Neural progenitor cell (in vitro differentiated cells): ENCODE measurements at regions not wholly inside any gene's neighbourhood (a gene's known extent, or its start where the extent isn't known, plus 50 kb on each side); places are given as distances from the start of the nearest gene placed in this dataset.

ENCODE experiments used
- DNase-seq: peaks from one replicate; pipeline ENCODE4 v3.0.0-alpha.2; 2016; ENCODE audit warnings: low spot score
- H2AFZ ChIP-seq: fragments of 200-600 bp; sonication (generic); replicated peaks from 2 replicates; pipeline ENCODE4 v1.6.1; 2016; ENCODE audit warnings: antibody characterized with exemption
- H3F3A ChIP-seq: fragments of 200-600 bp; sonication (generic); 2 replicates; pipeline ENCODE4 v1.6.1; 2016; ENCODE audit warnings: antibody characterized with exemption, low read depth
- H3K27ac ChIP-seq: fragments of 200-600 bp; sonication (generic); 2 replicates; pipeline ENCODE4 v1.5.1; 2016; ENCODE audit warnings: mild to moderate bottlenecking
- H3K27me3 ChIP-seq: fragments of 200-600 bp; sonication (generic); 2 replicates; pipeline ENCODE4 v1.6.1; 2016; ENCODE audit warnings: mild to moderate bottlenecking, moderate library complexity
- H3K36me3 ChIP-seq: fragments of 200-600 bp; sonication (generic); 2 replicates; pipeline ENCODE4 v1.5.1; 2016
- H3K4me1 ChIP-seq: fragments of 200-600 bp; sonication (generic); 2 replicates; pipeline ENCODE4 v1.6.1; 2016; ENCODE audit warnings: mixed run types
- H3K4me2 ChIP-seq: fragments of 200-600 bp; sonication (generic); 2 replicates; pipeline ENCODE4 v1.6.1; 2016
- H3K4me3 ChIP-seq: fragments of 200-600 bp; sonication (generic); 2 replicates; pipeline ENCODE4 v1.5.1; 2016
- H3K79me2 ChIP-seq: fragments of 200-600 bp; sonication (generic); 2 replicates; pipeline ENCODE4 v1.6.1; 2016; ENCODE audit warnings: low read depth
- H3K9ac ChIP-seq: fragments of 200-600 bp; sonication (generic); 2 replicates; pipeline ENCODE4 v1.6.1; 2016
- H3K9me3 ChIP-seq: fragments of 200-600 bp; sonication (generic); 2 replicates; pipeline ENCODE4 v1.5.1; 2016; ENCODE audit warnings: low read depth
- H4K20me1 ChIP-seq: fragments of 200-600 bp; sonication (generic); 2 replicates; pipeline ENCODE4 v1.6.1; 2016; ENCODE audit warnings: low read depth
- H3K27ac Mint-ChIP-seq: 3 replicates; pipeline ENCODE4 v1.8.0; 2021; ENCODE audit warnings: mixed read lengths
- H3K27me3 Mint-ChIP-seq: 2 replicates; pipeline ENCODE4 v1.8.0; 2022; ENCODE audit warnings: low read depth, mild to moderate bottlenecking, inconsistent platforms, moderate library complexity, mixed read lengths; ENCODE audit not compliant: insufficient read depth
- H3K36me3 Mint-ChIP-seq: 3 replicates; pipeline ENCODE4 v1.8.0; 2021; ENCODE audit warnings: mixed read lengths
- H3K4me1 Mint-ChIP-seq: 3 replicates; pipeline ENCODE4 v1.8.0; 2021; ENCODE audit warnings: mixed read lengths
- H3K4me3 Mint-ChIP-seq: 3 replicates; pipeline ENCODE4 v1.8.0; 2021; ENCODE audit warnings: mild to moderate bottlenecking, moderate library complexity, mixed read lengths
- H3K9me3 Mint-ChIP-seq: 3 replicates; pipeline ENCODE4 v1.8.0; 2020; ENCODE audit warnings: mixed read lengths
- CTCF ChIP-seq: fragments of 200-600 bp; sonication (generic); IDR thresholded peaks from 2 replicates; pipeline ENCODE4 v1.5.1; 2017; ENCODE audit warnings: antibody characterized with exemption, mild to moderate bottlenecking
- EZH2 ChIP-seq: fragments of 200-600 bp; sonication (generic); IDR thresholded peaks from 2 replicates; pipeline ENCODE4 v1.6.1; 2017; ENCODE audit warnings: antibody characterized with exemption, mild to moderate bottlenecking, moderate library complexity
- EZH2phosphoT487 ChIP-seq: fragments of 200-600 bp; sonication (generic); IDR thresholded peaks from 2 replicates; pipeline ENCODE4 v1.6.1; 2017; ENCODE audit warnings: antibody characterized with exemption

DNA sequence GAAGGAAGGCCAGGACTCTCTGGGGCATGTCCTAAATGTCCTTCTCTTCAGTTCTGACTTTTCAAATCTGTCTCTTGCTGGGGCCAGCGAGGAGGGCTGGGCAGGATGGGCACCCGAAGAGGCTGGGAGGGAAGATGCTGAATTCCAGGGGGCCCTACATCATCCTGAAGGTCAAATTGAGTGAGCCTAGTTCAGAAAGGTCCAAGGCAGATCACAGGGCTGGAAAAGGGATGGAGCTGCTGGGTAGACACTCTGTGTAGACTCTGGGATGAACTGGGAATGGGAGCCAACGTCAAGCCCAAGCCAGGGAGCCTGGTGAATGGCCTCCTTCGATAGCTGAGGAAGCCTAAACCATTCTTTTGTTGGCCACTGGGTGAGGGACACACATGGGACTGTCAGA, 133.1 kb downstream of the MYCN start:
- no peaks in the 10 kb centered on the region for H4K20me1 ChIP-seq
- no peak overlapping the region for H2AFZ ChIP-seq
- no peaks in the 10 kb centered on the region for H3K79me2 ChIP-seq
- H3K9me3 Mint-ChIP-seq, result peaks cover 3% of the 10 kb centered on the region
- peaks cover 15% of the 10 kb centered on the region for H3K27me3 Mint-ChIP-seq
- no peaks in the 10 kb centered on the region for H3K36me3 ChIP-seq
- H3K27me3 ChIP-seq, result no peaks in the 10 kb centered on the region
- peaks cover 35% of the 10 kb centered on the region for H3K4me1 Mint-ChIP-seq
- H3K27ac ChIP-seq, result no peak overlapping the region
- peak overlapping the region; percentile 64 for H3K27ac Mint-ChIP-seq
- peaks cover 25% of the 10 kb centered on the region for H3F3A ChIP-seq
- peaks cover 19% of the 10 kb centered on the region for H3K4me1 ChIP-seq
- H3K36me3 Mint-ChIP-seq, result peaks cover 2% of the 10 kb centered on the region
- no peak overlapping the region for H3K9ac ChIP-seq
- no peak overlapping the region for H3K4me3 Mint-ChIP-seq
- no peak for DNase-seq
- H3K4me2 ChIP-seq, result no peak overlapping the region
- no peak for TF ChIP-seq EZH2
- no peak for TF ChIP-seq CTCF
- TF ChIP-seq EZH2phosphoT487, result no peak
- H3K9me3 ChIP-seq, result no peaks in the 10 kb centered on the region
- H3K4me3 ChIP-seq, result no peak overlapping the region

- Histone ChIP-seq H3K36me3 (no peaks in the 10 kb centered on the region), H3K27me3 (no peaks in the 10 kb centered on the region), H3K4me2 (no peak overlapping the region), H3K79me2 (no peaks in the 10 kb centered on the region), H3K4me1 (peaks cover 19% of the 10 kb centered on the region), H3K9me3 (no peaks in the 10 kb centered on the region), H3K27ac (no peak overlapping the region), H3K9ac (no peak overlapping the region), H3F3A (peaks cover 25% of the 10 kb centered on the region), H3K4me3 (no peak overlapping the region), H2AFZ (no peak overlapping the region), H4K20me1 (no peaks in the 10 kb centered on the region)
- Mint-ChIP-seq H3K4me1 (peaks cover 39% of the 10 kb centered on the region), H3K9me3 (peaks cover 3% of the 10 kb centered on the region), H3K4me3 (no peak overlapping the region), H3K36me3 (peaks cover 2% of the 10 kb centered on the region), H3K27me3 (peaks cover 15% of the 10 kb centered on the region), H3K27ac (no peak overlapping the region)
- TF ChIP-seq EZH2phosphoT487 (no peak), CTCF (no peak), EZH2 (no peak)
- no peak for DNase-seq
Observed at GRCh38 chr2:16072638-16073290, 132.4 kb downstream of the MYCN start.

GRCh38 chr2:16071865-16072637, 131.7 kb downstream of the MYCN start:
- Mint-ChIP-seq H3K27me3 (peaks cover 15% of the 10 kb centered on the region), H3K4me3 (no peak overlapping the region), H3K27ac (no peak overlapping the region), H3K36me3 (peaks cover 2% of the 10 kb centered on the region), H3K4me1 (peaks cover 40% of the 10 kb centered on the region), H3K9me3 (peaks cover 3% of the 10 kb centered on the region)
- Histone ChIP-seq H3K79me2 (no peaks in the 10 kb centered on the region), H3K9me3 (no peaks in the 10 kb centered on the region), H3K4me1 (peaks cover 19% of the 10 kb centered on the region), H3K9ac (no peak overlapping the region), H2AFZ (no peak overlapping the region), H3K4me2 (no peak overlapping the region), H4K20me1 (no peaks in the 10 kb centered on the region), H3K27ac (no peak overlapping the region), H3K36me3 (no peaks in the 10 kb centered on the region), H3K27me3 (no peaks in the 10 kb centered on the region), H3K4me3 (no peak overlapping the region), H3F3A (peaks cover 25% of the 10 kb centered on the region)
- TF ChIP-seq EZH2phosphoT487 (no peak), EZH2 (no peak), CTCF (no peak)
- DNase-seq, result no peak
